ENCODE measurements at regions not wholly inside any gene's neighbourhood (a gene's known extent, or its start where the extent isn't known, plus 50 kb on each side); places are given as distances from the start of the nearest gene placed in this dataset.

GRCh38 chrX:17206584-17206983 is 168.4 kb upstream of the NHS start:
- no peak for DNase-seq

GRCh38 chrX:17214962-17215361 is 160.0 kb upstream of the NHS start:
- DNase-seq: no peak

GRCh38 chrX:17226736-17227135 is 148.3 kb upstream of the NHS start:
- no peak for DNase-seq

GRCh38 chrX:17237146-17237545 is 137.9 kb upstream of the NHS start:
- DNase-seq: no peak

GRCh38 chrX:17242470-17242869 is 132.5 kb upstream of the NHS start:
- DNase-seq: peak; percentile 1

GRCh38 chrX:17247144-17247543 is 127.9 kb upstream of the NHS start:
- no peak for DNase-seq

- DNase-seq: no peak
Measured at GRCh38 chrX:17262123-17262522, 112.9 kb upstream of the NHS start.

GRCh38 chrX:17266136-17266535 is 108.9 kb upstream of the NHS start:
- DNase-seq: no peak

GRCh38 chrX:17278961-17279360 is 96.0 kb upstream of the NHS start:
- DNase-seq: no peak

- no peak for DNase-seq
Measured at GRCh38 chrX:17285983-17286382, 89.0 kb upstream of the NHS start.

- DNase-seq: no peak
Measured at GRCh38 chrX:17291171-17291900, 83.7 kb upstream of the NHS start.

GRCh38 chrX:17292111-17292527 is 82.9 kb upstream of the NHS start:
- DNase-seq: no peak

GRCh38 chrX:17294561-17294960 is 80.4 kb upstream of the NHS start:
- no peak for DNase-seq

GRCh38 chrX:17295791-17296190 is 79.2 kb upstream of the NHS start:
- DNase-seq: no peak

GRCh38 chrX:17298564-17298963 is 76.4 kb upstream of the NHS start:
- no peak for DNase-seq

- DNase-seq: no peak
Measured at GRCh38 chrX:17299206-17299605, 75.8 kb upstream of the NHS start.

- DNase-seq: no peak
Measured at GRCh38 chrX:17323397-17323796, 51.6 kb upstream of the NHS start.
